Activated CD8-positive, alpha-beta memory T cell treated with anti-CD3 and anti-CD28 coated beads, Interleukin-2, amount 50 U/mL, for 1 hour (primary cell): ENCODE measurements at regions not wholly inside any gene's neighbourhood (a gene's known extent, or its start where the extent isn't known, plus 50 kb on each side); places are given as distances from the start of the nearest gene placed in this dataset.

Source experiments
- DNase-seq: peaks from one replicate; pipeline ENCODE4 v3.0.0-alpha.2; 2020; ENCODE audit errors: extremely low read depth

DNA sequence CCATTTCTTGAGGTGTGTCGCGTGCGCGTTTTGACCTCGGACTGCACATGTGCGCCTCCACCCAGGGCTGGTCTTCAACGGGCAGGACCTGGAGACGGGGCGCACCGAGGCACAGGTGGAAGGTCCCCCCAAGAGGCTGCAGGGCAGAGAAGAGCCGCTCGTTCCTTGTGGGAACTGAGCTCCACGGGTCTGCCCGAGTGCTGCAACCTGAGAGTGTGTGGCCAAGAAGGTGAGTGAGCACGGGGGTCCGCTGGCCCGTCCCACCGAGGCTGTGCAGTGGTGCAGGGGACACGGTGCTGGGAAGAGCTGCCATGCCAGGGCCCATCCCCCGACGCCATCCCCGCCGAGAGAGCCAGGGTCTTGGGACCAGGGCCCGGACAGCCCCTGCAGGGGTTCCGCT, 268.3 kb downstream of the GALR1 start:
- no peak for DNase-seq

- DNase-seq = no peak
Measured at GRCh38 chr18:77520767-77521166, 271.1 kb downstream of the GALR1 start.

DNA sequence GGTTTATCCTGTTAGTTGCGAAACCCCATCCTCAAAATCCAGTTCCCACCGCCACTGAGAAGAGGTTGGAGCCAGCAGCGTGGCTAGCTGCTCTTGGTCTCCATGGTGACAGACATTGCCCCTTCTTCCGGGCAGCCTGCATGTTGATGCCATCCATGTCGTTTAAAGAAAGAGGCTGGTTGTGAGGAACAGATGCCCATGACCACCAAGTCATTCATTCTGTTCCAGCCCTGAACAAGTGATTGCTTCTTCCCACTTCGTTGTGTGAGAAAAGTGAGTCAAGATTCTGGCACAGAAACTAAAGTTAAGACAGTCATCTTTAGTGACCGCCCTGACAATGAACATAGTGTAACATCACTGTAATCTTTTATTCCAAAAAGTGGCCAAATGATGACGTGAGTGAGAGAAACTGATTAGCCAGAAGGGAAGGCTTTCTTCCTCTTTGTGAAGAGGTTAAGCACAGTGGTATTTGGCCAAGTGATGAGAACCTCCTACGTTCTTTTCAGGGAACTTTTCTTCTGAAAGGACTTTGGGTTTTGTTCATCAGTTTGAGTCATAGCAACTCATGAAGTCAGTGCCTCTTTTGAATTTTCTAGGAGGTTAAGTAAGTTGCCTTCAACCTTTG, 272.5 kb downstream of the GALR1 start:
- DNase-seq = no peak

DNA sequence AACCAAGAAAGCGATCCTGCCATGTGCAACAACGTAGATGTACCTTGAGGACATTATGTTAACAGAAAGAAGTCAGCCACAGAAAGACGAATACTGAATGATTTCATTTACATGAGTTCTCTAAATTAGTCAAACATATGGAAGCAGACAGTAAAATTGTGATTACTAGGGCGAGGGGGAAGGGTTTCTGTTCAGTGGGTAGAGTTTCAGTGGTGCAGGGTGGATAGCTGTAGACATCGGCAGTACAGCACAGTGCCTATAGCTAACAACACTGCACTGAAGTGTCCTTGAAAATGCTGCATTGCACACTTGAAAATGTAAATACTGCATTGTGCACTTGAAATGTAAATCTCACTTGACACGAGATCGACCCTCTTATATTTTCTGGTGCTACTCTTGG, 275.3 kb downstream of the GALR1 start:
- no peak for DNase-seq

DNA sequence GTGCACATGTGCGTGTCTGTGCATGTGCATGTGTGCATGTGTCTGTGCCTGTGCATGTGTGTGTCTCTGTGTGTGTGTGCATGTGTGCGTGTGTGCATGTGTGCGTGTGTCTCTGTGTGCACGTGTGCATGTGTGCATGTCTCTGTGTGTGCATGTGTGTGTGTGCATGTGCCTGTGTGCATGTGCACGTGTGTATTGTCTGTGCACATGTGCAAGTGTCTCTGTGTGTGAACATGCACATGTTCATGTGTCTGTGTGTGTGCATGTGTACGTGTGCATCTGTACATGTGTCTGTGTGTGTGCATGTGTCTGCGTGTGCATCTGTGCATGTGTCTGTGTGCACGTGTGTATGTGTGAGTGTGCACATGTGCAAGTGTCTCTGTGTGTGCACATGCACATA, 277.3 kb downstream of the GALR1 start:
- no peak for DNase-seq

GRCh38 chr18:77528872-77529271, 279.2 kb downstream of the GALR1 start:
- DNase-seq = no peak

- no peak for DNase-seq
Measured at GRCh38 chr18:77529492-77530176, 280.0 kb downstream of the GALR1 start.

DNA sequence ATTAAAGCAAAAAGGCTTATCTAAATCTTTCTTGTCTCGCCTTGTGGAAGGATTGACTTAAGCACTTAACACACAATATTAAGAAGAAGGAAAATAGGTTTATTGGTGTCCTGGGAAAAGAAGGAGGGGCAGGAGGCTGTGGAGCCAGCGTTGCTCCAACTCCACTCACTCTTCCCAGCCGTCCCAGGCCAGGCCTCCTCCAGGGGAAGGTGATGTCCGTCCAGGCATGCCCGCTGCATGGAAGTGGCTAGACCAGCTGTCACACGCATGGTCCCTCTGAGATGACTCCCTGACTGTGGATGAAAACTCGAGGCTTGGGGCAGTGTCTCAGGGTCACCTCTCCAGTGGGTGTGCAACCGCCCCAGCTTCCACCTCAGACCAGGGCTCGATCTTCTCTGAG, 281.1 kb downstream of the GALR1 start:
- DNase-seq = no peak

DNA sequence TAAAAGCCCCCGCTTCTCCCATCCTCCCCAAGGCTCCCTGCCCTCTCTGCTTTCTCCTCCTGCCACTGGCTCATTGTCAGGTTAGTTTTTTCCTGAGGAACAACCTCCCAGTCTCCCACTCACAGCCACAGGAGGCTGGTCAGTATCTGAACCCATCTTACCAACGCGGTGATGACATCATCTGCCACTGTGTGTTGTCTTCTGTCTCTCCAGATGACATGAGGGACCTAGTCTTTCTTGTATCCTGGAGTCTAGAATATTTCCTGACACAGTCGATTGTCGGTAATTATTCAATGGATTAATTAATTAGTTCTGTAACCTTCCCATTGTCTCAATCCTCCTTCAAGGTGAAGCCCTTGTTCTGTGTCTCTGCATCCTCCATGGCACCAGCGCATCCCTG, 290.2 kb downstream of the GALR1 start:
- DNase-seq = no peak

DNA sequence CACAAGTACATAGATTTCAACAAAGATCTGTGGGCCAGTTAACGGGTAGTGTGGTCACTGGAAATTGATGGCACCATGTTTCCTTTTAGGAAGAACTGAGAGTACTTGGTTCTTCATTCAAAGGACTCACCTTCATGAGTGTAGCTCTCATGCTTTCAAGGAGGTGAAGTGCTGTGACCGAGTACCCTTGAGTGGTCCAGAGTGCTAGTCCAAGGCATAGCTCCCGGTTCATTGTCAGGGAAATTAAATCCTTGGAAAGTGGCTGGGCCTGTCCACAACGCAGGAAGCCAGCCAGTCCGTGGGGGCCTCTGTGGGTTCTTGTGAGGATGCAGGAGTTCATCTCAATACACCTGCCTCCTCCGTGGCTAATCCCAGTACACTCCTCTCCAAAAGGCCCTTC, 295.1 kb downstream of the GALR1 start:
- no peak for DNase-seq

GRCh38 chr18:77547757-77548156, 298.1 kb downstream of the GALR1 start:
- DNase-seq = no peak

- no peak for DNase-seq
Measured at GRCh38 chr18:77548790-77549420, 299.3 kb downstream of the GALR1 start.

- no peak for DNase-seq
Measured at GRCh38 chr18:77550625-77551024, 301.0 kb downstream of the GALR1 start.

DNA sequence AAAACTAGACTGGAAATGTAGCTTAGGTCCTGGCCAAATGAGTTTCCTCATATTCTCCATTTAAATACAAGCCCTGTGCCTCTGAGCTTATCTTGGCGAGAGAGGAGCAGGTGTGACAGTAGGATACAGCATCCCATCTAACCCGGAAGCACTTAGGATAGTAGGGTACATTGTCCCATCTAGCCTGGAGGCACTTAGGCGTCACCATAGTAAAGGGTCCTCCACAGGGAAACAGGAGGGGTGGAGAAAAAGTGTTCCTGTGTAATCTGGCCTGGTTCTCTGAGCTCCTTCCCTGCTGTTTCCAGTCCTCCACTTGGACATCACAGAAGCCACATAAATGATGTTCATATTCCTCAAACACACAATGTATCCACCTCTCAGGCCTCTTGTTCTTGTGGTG, 301.4 kb downstream of the GALR1 start:
- DNase-seq = no peak

DNA sequence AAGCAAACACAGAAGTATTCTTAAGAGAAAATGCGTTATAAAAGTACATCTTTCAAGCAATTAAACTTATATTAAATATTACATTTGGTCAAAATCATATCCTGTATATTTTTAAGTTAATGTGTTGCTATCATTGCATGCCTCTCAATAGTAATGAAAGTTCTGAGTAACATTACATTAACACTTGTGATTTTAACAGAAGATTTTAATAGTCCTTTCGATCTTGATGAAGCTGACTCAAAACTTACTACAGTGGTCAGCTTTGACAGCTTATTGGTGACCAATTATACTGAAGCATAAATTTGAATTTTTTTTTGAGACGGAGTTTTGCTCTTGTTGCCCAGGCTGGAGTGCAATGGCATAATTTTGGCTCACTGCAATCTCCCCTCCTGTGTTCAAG, 303.3 kb downstream of the GALR1 start:
- DNase-seq = no peak

GRCh38 chr18:77554061-77554460, 304.4 kb downstream of the GALR1 start:
- DNase-seq = no peak

GRCh38 chr18:77557046-77557587, 307.5 kb downstream of the GALR1 start:
- DNase-seq = no peak

- DNase-seq = no peak
Measured at GRCh38 chr18:77559274-77559910, 309.7 kb downstream of the GALR1 start.

- no peak for DNase-seq
Measured at GRCh38 chr18:77560341-77560992, 310.8 kb downstream of the GALR1 start.

GRCh38 chr18:77566604-77567003, 317.0 kb downstream of the GALR1 start:
- no peak for DNase-seq

- no peak for DNase-seq
Measured at GRCh38 chr18:77567205-77567604, 317.6 kb downstream of the GALR1 start.

DNA sequence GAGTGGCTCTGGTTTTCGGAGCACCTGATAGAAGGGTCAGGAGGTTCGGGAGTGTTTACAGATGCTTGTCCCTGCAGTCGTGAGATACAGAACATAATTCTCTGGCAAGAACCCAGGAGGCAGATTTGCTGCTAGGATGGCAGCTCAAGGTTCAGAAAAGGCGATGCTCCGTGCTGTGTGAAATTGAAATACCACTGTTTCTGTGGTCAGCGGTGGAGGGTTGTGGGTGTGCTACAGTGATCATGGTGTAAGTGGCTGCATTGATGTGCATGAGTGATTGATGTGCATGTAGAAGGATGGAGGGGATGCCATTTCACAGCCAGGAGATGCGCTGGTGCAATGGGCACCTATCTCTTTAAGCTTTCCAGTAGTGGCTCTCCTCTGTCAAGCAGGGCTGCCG, 322.1 kb downstream of the GALR1 start:
- no peak for DNase-seq
